A549 (cell line): ENCODE measurements at regions not wholly inside any gene's neighbourhood (a gene's known extent, or its start where the extent isn't known, plus 50 kb on each side); places are given as distances from the start of the nearest gene placed in this dataset.

Experiments used
- ATAC-seq, 2 experiments: fragments of 200-7000 bp in 1 of 2; fragments of >200 bp in 1 of 2; cut with Nextera tagmentation in 1 of 2; cut with Tn5 transposase in 1 of 2; 3 replicates each; pipeline versions ENCODE4 v1.8.0 to v1.9.1; 2018 to 2020; ENCODE audit warnings: mild to moderate bottlenecking in 1 of 2, moderate library complexity in 1 of 2
- CTCF ChIA-PET: fragments of 300-600 bp; sonication (Branson Sonifier 250); formaldehyde crosslinking; extraction: SDS; loops from one replicate; lab custom pipeline; 2021; ENCODE audit warnings: antibody characterized with exemption, inconsistent platforms; lab: Yijun Ruan, JAX
- POLR2A ChIA-PET: fragments of 350-600 bp; formaldehyde crosslinking; extraction: SDS; loops from one replicate; lab custom pipeline; 2021; ENCODE audit warnings: antibody characterized with exemption, inconsistent platforms; lab: Yijun Ruan, JAX
- DNase-seq, 2 experiments: peaks; one replicate each; pipeline versions ENCODE4 v3.0.0 to v3.0.0-alpha.2; 2011 to 2016; ENCODE audit warnings: low read depth in 1 of 2, low spot score in 1 of 2
- FAIRE-seq: peaks from 2 replicates; lab custom pipeline; 2011; peaks lifted over from hg19 to GRCh38; lab: Jason Lieb, UNC
- H3K27ac ChIP-seq, 2 experiments: fragments of >200 bp; sonication (Bioruptor Twin); formaldehyde crosslinking; 3 replicates each; pipeline ENCODE4 v1.5.1; 2016 to 2017
- H3K4me1 ChIP-seq: fragments of >200 bp; sonication (Bioruptor Twin); formaldehyde crosslinking; 3 replicates; pipeline ENCODE4 v1.6.1; 2016
- H3K4me2 ChIP-seq: fragments of >200 bp; sonication (Bioruptor Twin); formaldehyde crosslinking; 3 replicates; pipeline ENCODE4 v1.6.1; 2016
- H3K4me3 ChIP-seq: fragments of >200 bp; sonication (Bioruptor Twin); formaldehyde crosslinking; 3 replicates; pipeline ENCODE4 v1.5.1; 2016
- H3K9me3 ChIP-seq: fragments of >200 bp; sonication (Bioruptor Twin); formaldehyde crosslinking; 3 replicates; pipeline ENCODE4 v1.6.1; 2016
- ATOH8 ChIP-seq: fragments of 250-450 bp; sonication (Bioruptor Pico); IDR thresholded peaks from 2 replicates; pipeline ENCODE4 v1.5.0; 2020; ENCODE audit warnings: low read depth, mild to moderate bottlenecking, moderate library complexity
- CBX2 ChIP-seq: fragments of 200-600 bp; sonication (generic); IDR thresholded peaks from 2 replicates; pipeline ENCODE4 v1.6.1; 2016; ENCODE audit warnings: low read depth, mild to moderate bottlenecking, borderline replicate concordance
- CBX8 ChIP-seq: fragments of 200-600 bp; sonication (generic); IDR thresholded peaks from 2 replicates; pipeline ENCODE4 v1.6.1; 2016
- CHD4 ChIP-seq: fragments of 200-600 bp; sonication (generic); IDR thresholded peaks from 2 replicates; pipeline ENCODE4 v1.6.1; 2016; ENCODE audit warnings: antibody characterized with exemption, mild to moderate bottlenecking, borderline replicate concordance
- FOSB ChIP-seq: fragments of 250-450 bp; sonication (Bioruptor Pico); IDR thresholded peaks from 2 replicates; pipeline ENCODE4 v1.5.0; 2020; ENCODE audit warnings: mild to moderate bottlenecking, moderate library complexity
- FOXS1 ChIP-seq: fragments of 250-450 bp; sonication (Bioruptor Pico); IDR thresholded peaks from 2 replicates; pipeline ENCODE4 v1.5.0; 2020; ENCODE audit warnings: mild to moderate bottlenecking, moderate library complexity
- HMGXB4 ChIP-seq: fragments of 250-450 bp; sonication (Bioruptor Pico); IDR thresholded peaks from 2 replicates; pipeline ENCODE4 v1.5.0; 2021; ENCODE audit warnings: mild to moderate bottlenecking, moderate library complexity, borderline replicate concordance
- MAFK ChIP-seq: fragments of 450-650 bp; IDR thresholded peaks from 2 replicates; pipeline ENCODE4 v1.6.1; 2014; ENCODE audit not compliant: partially characterized antibody
- MAZ ChIP-seq: fragments of 150-350 bp; IDR thresholded peaks from 2 replicates; pipeline ENCODE4 v1.6.1; 2014; ENCODE audit warnings: antibody characterized with exemption, low read depth, low read length, borderline replicate concordance
- NPAS2 ChIP-seq: fragments of 250-450 bp; sonication (Bioruptor Pico); IDR thresholded peaks from 2 replicates; pipeline ENCODE4 v1.8.0; 2022; ENCODE audit warnings: mild to moderate bottlenecking, moderate library complexity, borderline replicate concordance
- PHF8 ChIP-seq: fragments of 200-600 bp; sonication (generic); IDR thresholded peaks from 2 replicates; pipeline ENCODE4 v1.6.1; 2016; ENCODE audit warnings: low read depth, mild to moderate bottlenecking, antibody characterized with exemption, moderate library complexity, borderline replicate concordance
- RARB ChIP-seq: fragments of 250-450 bp; sonication (Bioruptor Pico); IDR thresholded peaks from 2 replicates; pipeline ENCODE4 v1.8.0; 2021; ENCODE audit warnings: mild to moderate bottlenecking, moderate library complexity
- RNF2 ChIP-seq: fragments of 200-600 bp; sonication (generic); IDR thresholded peaks from 2 replicates; pipeline ENCODE4 v1.6.1; 2016; ENCODE audit warnings: low read depth, mild to moderate bottlenecking, antibody characterized with exemption, moderate library complexity, borderline replicate concordance
- TP53 ChIP-seq: fragments of 250-450 bp; sonication (Bioruptor Pico); IDR thresholded peaks from 2 replicates; pipeline ENCODE4 v1.5.0; 2021; ENCODE audit warnings: mild to moderate bottlenecking, moderate library complexity
- ZNF302 ChIP-seq: fragments of 250-450 bp; sonication (Bioruptor Pico); IDR thresholded peaks from 2 replicates; pipeline ENCODE4 v1.9.0; 2021; ENCODE audit warnings: inconsistent platforms, mild to moderate bottlenecking, moderate library complexity
- WGBS: methylation state at CpG from one replicate; pipeline ENCODE4 v1.1.6; 2017; ENCODE audit errors: missing lambda C conversion rate; 5-methylcytosine and 5-hydroxymethylcytosine counted together
- TF ChIP-seq, protein P1 (sequence below): fragments of 200-600 bp; sonication (generic); IDR thresholded peaks from 2 replicates; pipeline ENCODE4 v1.6.1; 2016; ENCODE audit warnings: antibody characterized with exemption, mild to moderate bottlenecking, moderate library complexity

DNA sequence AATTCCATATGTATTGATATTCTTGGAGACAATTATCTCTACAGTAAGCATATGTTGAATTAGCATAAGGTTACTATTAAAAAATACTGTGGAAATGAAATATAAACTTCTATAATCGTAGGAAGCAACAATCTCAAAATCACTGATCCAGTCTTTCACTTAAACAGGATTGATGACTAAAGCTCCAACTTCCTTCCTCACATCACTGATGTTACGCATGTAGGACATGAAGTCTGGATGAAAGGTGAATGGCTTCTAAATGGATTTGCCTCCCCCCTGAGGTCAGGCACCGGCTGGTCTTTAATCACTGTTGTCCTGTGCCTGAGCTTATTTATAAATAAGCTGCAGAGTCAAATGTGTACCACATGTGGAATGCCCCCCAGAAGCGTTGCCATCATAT is 157.1 kb upstream of the NFIB start:
- no peak overlapping the region for H3K4me3 ChIP-seq
- no peak overlapping the region for H3K4me2 ChIP-seq
- H3K4me1 ChIP-seq: peaks cover 3% of the 10 kb centered on the region; the same call in 2 of the 3 replicates
- H3K27ac ChIP-seq: no peak overlapping the region
- ATAC-seq (no peak), FAIRE-seq (no peak)
- H3K9me3 ChIP-seq: no peaks in the 10 kb centered on the region
- TF ChIP-seq FOXS1 (CRISPR knock-in tag): no peak
- TF ChIP-seq CBX8: no peak
- no peak for TF ChIP-seq HMGXB4 (CRISPR knock-in tag)
- TF ChIP-seq CBX2: no peak
- TF ChIP-seq, all 56 proteins: peak for 0
- CTCF ChIA-PET: interaction anchor here (1.9 kb wide), 1 partner anchor 297 kb away, joined by 6 read pairs; no protein-coding TSS in a partner anchor
- 26% methylated on average over 4 of the region's 4 CpGs for WGBS
- DNase-seq: no peak
- POLR2A ChIA-PET: no interaction called here

- POLR2A ChIA-PET: no interaction called here
- no peak for TF ChIP-seq ATOH8 (CRISPR knock-in tag)
- TF ChIP-seq ZNF302 (CRISPR knock-in tag): no peak
- no peak for TF ChIP-seq TP53 (CRISPR knock-in tag)
- TF ChIP-seq MAFK: no peak
- TF ChIP-seq RARB: no peak
- 24% methylated on average over 3 of the region's 3 CpGs for WGBS
- FAIRE-seq (no peak), DNase-seq (no peak), ATAC-seq (no peak)
- Histone ChIP-seq H3K4me3 (no peak overlapping the region), H3K27ac (no peak overlapping the region), H3K4me2 (no peak overlapping the region), H3K4me1 (peaks cover 9% of the 10 kb centered on the region; the same call in 2 of the 3 replicates), H3K9me3 (no peaks in the 10 kb centered on the region)
- CTCF ChIA-PET: interaction anchor here (0.6 to 4.6 kb wide), 6 partner anchors 12 to 301 kb away, joined by 3 to 29 read pairs (median 4); no protein-coding TSS in a partner anchor
These were observed 153.9 kb upstream of the NFIB start for GRCh38 chr9:14467675-14468374.

- H3K4me3 ChIP-seq: no peak overlapping the region
- FAIRE-seq: no peak
These were observed 152.9 kb upstream of the NFIB start for GRCh38 chr9:14466828-14467227.

More at GRCh38 chr9:14466828-14467227, 152.9 kb upstream of the NFIB start:
- TF ChIP-seq NPAS2 (CRISPR knock-in tag): no peak
- no peak for TF ChIP-seq RNF2
- TF ChIP-seq FOSB (CRISPR knock-in tag): no peak
- TF ChIP-seq MAZ: no peak
- TF ChIP-seq PHF8: no peak
- TF ChIP-seq CHD4: no peak
- TF ChIP-seq, protein P1, sequence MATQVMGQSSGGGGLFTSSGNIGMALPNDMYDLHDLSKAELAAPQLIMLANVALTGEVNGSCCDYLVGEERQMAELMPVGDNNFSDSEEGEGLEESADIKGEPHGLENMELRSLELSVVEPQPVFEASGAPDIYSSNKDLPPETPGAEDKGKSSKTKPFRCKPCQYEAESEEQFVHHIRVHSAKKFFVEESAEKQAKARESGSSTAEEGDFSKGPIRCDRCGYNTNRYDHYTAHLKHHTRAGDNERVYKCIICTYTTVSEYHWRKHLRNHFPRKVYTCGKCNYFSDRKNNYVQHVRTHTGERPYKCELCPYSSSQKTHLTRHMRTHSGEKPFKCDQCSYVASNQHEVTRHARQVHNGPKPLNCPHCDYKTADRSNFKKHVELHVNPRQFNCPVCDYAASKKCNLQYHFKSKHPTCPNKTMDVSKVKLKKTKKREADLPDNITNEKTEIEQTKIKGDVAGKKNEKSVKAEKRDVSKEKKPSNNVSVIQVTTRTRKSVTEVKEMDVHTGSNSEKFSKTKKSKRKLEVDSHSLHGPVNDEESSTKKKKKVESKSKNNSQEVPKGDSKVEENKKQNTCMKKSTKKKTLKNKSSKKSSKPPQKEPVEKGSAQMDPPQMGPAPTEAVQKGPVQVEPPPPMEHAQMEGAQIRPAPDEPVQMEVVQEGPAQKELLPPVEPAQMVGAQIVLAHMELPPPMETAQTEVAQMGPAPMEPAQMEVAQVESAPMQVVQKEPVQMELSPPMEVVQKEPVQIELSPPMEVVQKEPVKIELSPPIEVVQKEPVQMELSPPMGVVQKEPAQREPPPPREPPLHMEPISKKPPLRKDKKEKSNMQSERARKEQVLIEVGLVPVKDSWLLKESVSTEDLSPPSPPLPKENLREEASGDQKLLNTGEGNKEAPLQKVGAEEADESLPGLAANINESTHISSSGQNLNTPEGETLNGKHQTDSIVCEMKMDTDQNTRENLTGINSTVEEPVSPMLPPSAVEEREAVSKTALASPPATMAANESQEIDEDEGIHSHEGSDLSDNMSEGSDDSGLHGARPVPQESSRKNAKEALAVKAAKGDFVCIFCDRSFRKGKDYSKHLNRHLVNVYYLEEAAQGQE: no peak
- no peak overlapping the region for H3K4me2 ChIP-seq
- no peak overlapping the region for H3K27ac ChIP-seq
- H3K9me3 ChIP-seq: no peaks in the 10 kb centered on the region
- CTCF ChIA-PET: interaction anchor here (1.2 to 4.6 kb wide), 3 partner anchors 186 to 302 kb away, joined by 3 to 29 read pairs (median 5); no protein-coding TSS in a partner anchor
- 62% methylated on average over 4 of the region's 4 CpGs for WGBS
- ATAC-seq: no peak
- DNase-seq: no peak
- POLR2A ChIA-PET: no interaction called here
- peaks cover 9% of the 10 kb centered on the region; the same call in 2 of the 3 replicates for H3K4me1 ChIP-seq
